ENCODE measurements at regions not wholly inside any gene's neighbourhood (a gene's known extent, or its start where the extent isn't known, plus 50 kb on each side); places are given as distances from the start of the nearest gene placed in this dataset.

DNA sequence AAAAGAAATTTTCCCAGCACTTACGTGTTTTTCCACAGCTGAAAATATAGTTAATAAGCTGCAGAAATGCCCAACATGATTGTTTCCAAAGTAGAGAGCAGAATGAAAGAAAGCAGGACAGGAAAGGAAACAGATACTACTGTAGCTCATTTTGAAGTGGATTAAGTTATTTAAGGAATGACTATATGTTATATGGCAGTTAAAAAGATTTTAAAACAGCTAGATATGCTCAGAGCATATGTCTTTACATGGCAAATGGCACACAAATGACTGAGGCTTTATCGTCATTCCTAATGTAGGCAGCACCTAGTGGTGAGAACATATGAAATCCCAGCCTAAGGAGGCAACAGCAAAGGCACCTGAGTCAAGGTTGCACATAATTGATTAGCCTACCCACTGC, 106.6 kb upstream of the SEMA6D start:
- H3K27ac ChIP-seq (ENCODE audit: low read length in 2 of 2): no peak overlapping the region
- no peaks in the 10 kb centered on the region for H3K4me1 ChIP-seq (ENCODE audit: control insufficient read depth in 2 of 2, insufficient read depth in 2 of 2, low read length in 2 of 2)
- H4K20me1 ChIP-seq (ENCODE audit: control insufficient read depth, insufficient read depth, low read length, poor library complexity, severe bottlenecking): no peaks in the 10 kb centered on the region
- Mint-ChIP-seq H3K27ac (no peak overlapping the region), H3K27me3 (no peaks in the 10 kb centered on the region), H3K9me3 (ENCODE audit: insufficient read depth) (no peaks in the 10 kb centered on the region), H3K4me1 (no peaks in the 10 kb centered on the region), H3K4me3 (no peak overlapping the region)
- no peak overlapping the region for H2AFZ ChIP-seq (ENCODE audit: insufficient read depth, low read depth, low read length, poor library complexity, severe bottlenecking)
- no peaks in the 10 kb centered on the region for H3K9me3 ChIP-seq (ENCODE audit: control extremely low read depth in 1 of 3, control insufficient read depth in 2 of 3, insufficient read depth in 1 of 3, low read length in 2 of 3)
- TF ChIP-seq, protein P1, sequence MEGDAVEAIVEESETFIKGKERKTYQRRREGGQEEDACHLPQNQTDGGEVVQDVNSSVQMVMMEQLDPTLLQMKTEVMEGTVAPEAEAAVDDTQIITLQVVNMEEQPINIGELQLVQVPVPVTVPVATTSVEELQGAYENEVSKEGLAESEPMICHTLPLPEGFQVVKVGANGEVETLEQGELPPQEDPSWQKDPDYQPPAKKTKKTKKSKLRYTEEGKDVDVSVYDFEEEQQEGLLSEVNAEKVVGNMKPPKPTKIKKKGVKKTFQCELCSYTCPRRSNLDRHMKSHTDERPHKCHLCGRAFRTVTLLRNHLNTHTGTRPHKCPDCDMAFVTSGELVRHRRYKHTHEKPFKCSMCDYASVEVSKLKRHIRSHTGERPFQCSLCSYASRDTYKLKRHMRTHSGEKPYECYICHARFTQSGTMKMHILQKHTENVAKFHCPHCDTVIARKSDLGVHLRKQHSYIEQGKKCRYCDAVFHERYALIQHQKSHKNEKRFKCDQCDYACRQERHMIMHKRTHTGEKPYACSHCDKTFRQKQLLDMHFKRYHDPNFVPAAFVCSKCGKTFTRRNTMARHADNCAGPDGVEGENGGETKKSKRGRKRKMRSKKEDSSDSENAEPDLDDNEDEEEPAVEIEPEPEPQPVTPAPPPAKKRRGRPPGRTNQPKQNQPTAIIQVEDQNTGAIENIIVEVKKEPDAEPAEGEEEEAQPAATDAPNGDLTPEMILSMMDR (IDR thresholded peaks at IDR 0.05): no peak
- TF ChIP-seq EZH2 (IDR thresholded peaks at IDR 0.05; ENCODE audit: borderline replicate concordance, insufficient read depth, low read depth, low read length, poor library complexity, severe bottlenecking): no peak
- no peak overlapping the region for H3K4me2 ChIP-seq (replicated peaks; ENCODE audit: low read depth, low read length, poor library complexity, severe bottlenecking)
- no peak for ATAC-seq (ENCODE audit: low read depth)
- no peaks in the 10 kb centered on the region for H3K36me3 ChIP-seq (replicated peaks in 1 of 2; ENCODE audit: control extremely low read depth in 1 of 2, control insufficient read depth in 1 of 2, extremely low read depth in 1 of 2, insufficient read depth in 2 of 2, low read length in 1 of 2)
- H3K27me3 ChIP-seq (replicated peaks in 1 of 4; ENCODE audit: control extremely low read depth in 1 of 4, control insufficient read depth in 3 of 4, insufficient read depth in 4 of 4, low read length in 3 of 4): no peaks in the 10 kb centered on the region
- H3K79me2 ChIP-seq (ENCODE audit: control insufficient read depth, insufficient read depth, low read length): no peaks in the 10 kb centered on the region
- H3K4me3 ChIP-seq (ENCODE audit: control extremely low read depth in 1 of 5, extremely low read depth in 1 of 5, insufficient read depth in 1 of 5, low read depth in 2 of 5, low read length in 4 of 5): no peak overlapping the region
- no peak overlapping the region for H3K9ac ChIP-seq (ENCODE audit: low read length)
- intact Hi-C loops (cut with micrococcal nuclease): no loop called here
- ChIA-PET POLR2A (no interaction called here), CTCF (no interaction called here)
- WGBS (ENCODE audit: insufficient coverage): 100% methylated on average over 1 of the region's 2 CpGs
- DNase-seq: no peak

DNA sequence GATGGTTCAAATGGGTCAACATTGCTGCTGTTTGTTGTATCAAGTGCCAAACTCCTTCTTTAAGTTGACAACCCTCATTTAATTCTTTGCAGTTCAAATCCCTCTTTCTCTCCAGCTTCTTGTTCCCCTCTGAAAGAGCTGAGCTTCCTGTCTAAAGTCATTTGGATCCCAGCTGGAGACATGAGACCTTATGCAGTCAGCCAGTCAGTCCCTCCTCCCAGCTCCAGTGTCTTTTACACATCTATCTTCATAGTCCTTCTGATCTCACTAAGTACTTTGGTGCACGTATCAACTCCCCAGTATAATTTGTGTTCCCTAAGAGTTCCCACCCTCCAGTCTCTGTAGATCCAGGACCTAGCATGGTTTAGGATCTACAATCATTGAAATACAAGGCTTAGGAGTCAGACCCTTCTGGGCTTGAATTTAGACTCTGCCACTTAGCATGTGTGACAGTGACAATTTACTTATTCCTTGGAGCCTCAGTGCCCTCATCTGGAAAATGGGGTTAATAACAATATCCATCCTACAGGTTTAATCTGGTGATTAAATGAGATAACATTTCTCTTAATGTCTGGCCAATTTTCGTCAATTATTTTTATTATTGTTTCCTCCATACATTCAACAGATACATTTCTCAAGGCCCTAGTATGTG, 102.8 kb upstream of the SEMA6D start:
- CTCF ChIA-PET: no interaction called here
- no peaks in the 10 kb centered on the region for H4K20me1 ChIP-seq (ENCODE audit: control insufficient read depth, insufficient read depth, low read length, poor library complexity, severe bottlenecking)
- 100% methylated on average over 1 of the region's 2 CpGs for WGBS (ENCODE audit: insufficient coverage)
- Mint-ChIP-seq H3K4me3 (no peak overlapping the region), H3K27ac (no peak overlapping the region), H3K27me3 (no peaks in the 10 kb centered on the region), H3K9me3 (ENCODE audit: insufficient read depth) (no peaks in the 10 kb centered on the region), H3K4me1 (no peaks in the 10 kb centered on the region)
- H3K9ac ChIP-seq (ENCODE audit: low read length): no peak overlapping the region
- H3K4me3 ChIP-seq (ENCODE audit: control extremely low read depth in 1 of 5, extremely low read depth in 1 of 5, insufficient read depth in 1 of 5, low read depth in 2 of 5, low read length in 4 of 5): no peak overlapping the region
- intact Hi-C loops (cut with micrococcal nuclease): no loop called here
- no peaks in the 10 kb centered on the region for H3K4me1 ChIP-seq (ENCODE audit: control insufficient read depth in 2 of 2, insufficient read depth in 2 of 2, low read length in 2 of 2)
- DNase-seq (no peak), ATAC-seq (ENCODE audit: low read depth) (no peak)
- no peak overlapping the region for H3K27ac ChIP-seq (ENCODE audit: low read length in 2 of 2)
- H3K36me3 ChIP-seq (replicated peaks in 1 of 2; ENCODE audit: control extremely low read depth in 1 of 2, control insufficient read depth in 1 of 2, extremely low read depth in 1 of 2, insufficient read depth in 2 of 2, low read length in 1 of 2): no peaks in the 10 kb centered on the region
- H3K9me3 ChIP-seq (ENCODE audit: control extremely low read depth in 1 of 3, control insufficient read depth in 2 of 3, insufficient read depth in 1 of 3, low read length in 2 of 3): no peaks in the 10 kb centered on the region
- TF ChIP-seq EZH2 (IDR thresholded peaks at IDR 0.05; ENCODE audit: borderline replicate concordance, insufficient read depth, low read depth, low read length, poor library complexity, severe bottlenecking): no peak
- TF ChIP-seq, protein P1 (IDR thresholded peaks at IDR 0.05): no peak
- POLR2A ChIA-PET: no interaction called here
- no peaks in the 10 kb centered on the region for H3K27me3 ChIP-seq (replicated peaks in 1 of 4; ENCODE audit: control extremely low read depth in 1 of 4, control insufficient read depth in 3 of 4, insufficient read depth in 4 of 4, low read length in 3 of 4)
- H2AFZ ChIP-seq (ENCODE audit: insufficient read depth, low read depth, low read length, poor library complexity, severe bottlenecking): no peak overlapping the region
- H3K79me2 ChIP-seq (ENCODE audit: control insufficient read depth, insufficient read depth, low read length): no peaks in the 10 kb centered on the region
- H3K4me2 ChIP-seq (replicated peaks; ENCODE audit: low read depth, low read length, poor library complexity, severe bottlenecking): no peak overlapping the region

Measured in B cell (primary cell).